ENCODE measurements at regions not wholly inside any gene's neighbourhood (a gene's known extent, or its start where the extent isn't known, plus 50 kb on each side); places are given as distances from the start of the nearest gene placed in this dataset.

GRCh38 chr1:58919959-58920321 is 136.1 kb upstream of the JUN start:
- no peak overlapping the region for H2BK20ac ChIP-seq (ENCODE audit: low read length)
- no peaks in the 10 kb centered on the region for H3K79me2 ChIP-seq (ENCODE audit: control insufficient read depth in 1 of 2, insufficient read depth in 2 of 2, low read length in 2 of 2)
- no peak overlapping the region for H3K4me3 ChIP-seq (ENCODE audit: extremely low read depth in 1 of 4, insufficient read depth in 2 of 4, low read depth in 3 of 4, low read length in 4 of 4)
- H3K9me3 ChIP-seq (ENCODE audit: insufficient read depth in 2 of 2, low read depth in 1 of 2, low read length in 1 of 2) = peaks cover 2 to 3% of the 10 kb centered on the region in 2 experiments; a peak in 1 of 4 replicates
- no peak for DNase-seq (ENCODE audit: low read depth in 1 of 2, low spot score in 2 of 2)
- no peak overlapping the region for H3K56ac ChIP-seq (replicated peaks; ENCODE audit: insufficient read length, low read depth, low read length)
- H2BK12ac ChIP-seq (ENCODE audit: low read depth, low read length) = no peak overlapping the region
- H3K27me3 ChIP-seq (replicated peaks in 1 of 4; ENCODE audit: control insufficient read depth in 3 of 4, extremely low read depth in 1 of 4, insufficient read depth in 3 of 4, low read length in 3 of 4) = no peaks in the 10 kb centered on the region
- H4K5ac ChIP-seq (ENCODE audit: insufficient read length, low read depth, low read length) = no peak overlapping the region
- no peak overlapping the region for H3K9ac ChIP-seq (replicated peaks in 1 of 4; ENCODE audit: extremely low read depth in 1 of 4, low read depth in 3 of 4, low read length in 3 of 4)
- POLR2A ChIA-PET (ENCODE audit: partially characterized antibody) = no interaction called here
- CTCF ChIA-PET (ENCODE audit: partially characterized antibody) = interaction anchor here (1.0 kb wide), 1 partner anchor 328 kb away, joined by 3 read pairs; no protein-coding TSS in a partner anchor
- no peak overlapping the region for H2AFZ ChIP-seq (ENCODE audit: low read length)
- H3K23ac ChIP-seq (ENCODE audit: insufficient read length) = no peak overlapping the region
- H2BK120ac ChIP-seq (replicated peaks; ENCODE audit: low read depth, low read length) = no peak overlapping the region
- no peak overlapping the region for H2BK15ac ChIP-seq (ENCODE audit: low read length)
- no peak overlapping the region for H2BK5ac ChIP-seq (ENCODE audit: low read depth, low read length)
- no peak overlapping the region for H3K4ac ChIP-seq (replicated peaks; ENCODE audit: insufficient read length, low read depth, low read length)
- no peak for FAIRE-seq
- no peak overlapping the region for H3K4me2 ChIP-seq (ENCODE audit: insufficient read depth in 1 of 2, low read depth in 2 of 2, low read length in 2 of 2)
- H2AK5ac ChIP-seq (ENCODE audit: low read depth, low read length) = no peak overlapping the region
- no peaks in the 10 kb centered on the region for H3K36me3 ChIP-seq (ENCODE audit: control insufficient read depth in 2 of 4, insufficient read depth in 4 of 4, low read length in 3 of 4)
- H3K79me1 ChIP-seq (ENCODE audit: low read depth, low read length) = no peaks in the 10 kb centered on the region
- H4K20me1 ChIP-seq (replicated peaks in 1 of 2; ENCODE audit: control insufficient read depth in 1 of 2, insufficient read depth in 2 of 2, low read length in 2 of 2) = no peaks in the 10 kb centered on the region
- H3K23me2 ChIP-seq (ENCODE audit: low read depth, low read length) = no peaks in the 10 kb centered on the region; the same call in 1 of the 2 replicates
- H3K14ac ChIP-seq (ENCODE audit: insufficient read length) = no peak overlapping the region
- H4K91ac ChIP-seq (replicated peaks; ENCODE audit: insufficient read length, low read length) = no peak overlapping the region
- no peak overlapping the region for H4K8ac ChIP-seq (ENCODE audit: extremely low read depth, insufficient read depth, low read length)
- H3K4me1 ChIP-seq (replicated peaks in 1 of 4; ENCODE audit: control insufficient read depth in 3 of 4, insufficient read depth in 4 of 4, low read length in 3 of 4) = no peaks in the 10 kb centered on the region
- 93% methylated on average over 4 of the region's 4 CpGs; no CpG with 5 or more reads in 1 of the 2 experiments for WGBS, 2 experiments (ENCODE audit: extremely low coverage in 1 of 2, insufficient coverage in 1 of 2, insufficient read length in 1 of 2, insufficient replicate concordance in 2 of 2, low coverage in 1 of 2, low lambda C conversion rate in 2 of 2, missing lambda C conversion rate in 1 of 2)
- no peak overlapping the region for H3K27ac ChIP-seq (ENCODE audit: low read depth, low read length)
- no peak overlapping the region for H3K18ac ChIP-seq (ENCODE audit: extremely low read depth, low read length)
- TF ChIP-seq, protein P1, sequence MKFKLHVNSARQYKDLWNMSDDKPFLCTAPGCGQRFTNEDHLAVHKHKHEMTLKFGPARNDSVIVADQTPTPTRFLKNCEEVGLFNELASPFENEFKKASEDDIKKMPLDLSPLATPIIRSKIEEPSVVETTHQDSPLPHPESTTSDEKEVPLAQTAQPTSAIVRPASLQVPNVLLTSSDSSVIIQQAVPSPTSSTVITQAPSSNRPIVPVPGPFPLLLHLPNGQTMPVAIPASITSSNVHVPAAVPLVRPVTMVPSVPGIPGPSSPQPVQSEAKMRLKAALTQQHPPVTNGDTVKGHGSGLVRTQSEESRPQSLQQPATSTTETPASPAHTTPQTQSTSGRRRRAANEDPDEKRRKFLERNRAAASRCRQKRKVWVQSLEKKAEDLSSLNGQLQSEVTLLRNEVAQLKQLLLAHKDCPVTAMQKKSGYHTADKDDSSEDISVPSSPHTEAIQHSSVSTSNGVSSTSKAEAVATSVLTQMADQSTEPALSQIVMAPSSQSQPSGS (IDR thresholded peaks at IDR 0.05; ENCODE audit: low read length) = no peak
- TF ChIP-seq JUN (IDR thresholded peaks at IDR 0.05; ENCODE audit: low read depth, low read length) = no peak
- no peak for TF ChIP-seq HDAC2 (IDR thresholded peaks at IDR 0.05; ENCODE audit: borderline replicate concordance in 1 of 2, low read depth in 2 of 2, low read length in 2 of 2)
- TF ChIP-seq HDAC6 (IDR thresholded peaks at IDR 0.05; ENCODE audit: low read depth, low read length) = no peak
- TF ChIP-seq ZNF274 (IDR thresholded peaks at IDR 0.05; ENCODE audit: borderline replicate concordance, extremely low read depth, low read length) = no peak
- TF ChIP-seq USF2 (IDR thresholded peaks at IDR 0.05; ENCODE audit: low read length) = no peak
- TF ChIP-seq GABPA (IDR thresholded peaks at IDR 0.05; ENCODE audit: borderline replicate concordance, insufficient read depth, low read length) = no peak
- TF ChIP-seq SIX5 (IDR thresholded peaks at IDR 0.05; ENCODE audit: low read depth, low read length) = no peak
- TF ChIP-seq KDM5A (IDR thresholded peaks at IDR 0.05; ENCODE audit: low read length) = no peak
- no peak for TF ChIP-seq GTF2F1 (IDR thresholded peaks at IDR 0.05; ENCODE audit: borderline replicate concordance, low read depth, low read length)
- no peak for TF ChIP-seq KDM1A (IDR thresholded peaks at IDR 0.05; ENCODE audit: borderline replicate concordance, low read length)
- no peak for TF ChIP-seq JUND (IDR thresholded peaks at IDR 0.05; ENCODE audit: low read length)

All from H1 (cell line).